Ectodermal cell (in vitro differentiated cells): ENCODE measurements at regions not wholly inside any gene's neighbourhood (a gene's known extent, or its start where the extent isn't known, plus 50 kb on each side); places are given as distances from the start of the nearest gene placed in this dataset.

ENCODE experiments used
- H3K27ac ChIP-seq: 2 replicates; pipeline ENCODE4 v1.7.0; 2013; ENCODE audit warnings: mild to moderate bottlenecking, low read depth, low read length; ENCODE audit not compliant: insufficient read depth, poor library complexity, severe bottlenecking
- H3K27me3 ChIP-seq: 2 replicates; pipeline ENCODE4 v1.7.0; 2013; ENCODE audit warnings: mild to moderate bottlenecking, low read length; ENCODE audit not compliant: insufficient read depth, control insufficient read depth, poor library complexity, severe bottlenecking
- H3K36me3 ChIP-seq: one replicate; pipeline ENCODE4 v1.7.0; 2013; ENCODE audit warnings: low read length; ENCODE audit not compliant: control insufficient read depth, insufficient read depth
- H3K4me1 ChIP-seq: one replicate; pipeline ENCODE4 v1.7.0; 2013; ENCODE audit warnings: low read length; ENCODE audit not compliant: control insufficient read depth, insufficient read depth
- H3K4me3 ChIP-seq: 2 replicates; pipeline ENCODE4 v1.7.0; 2013; ENCODE audit warnings: low read depth, low read length, control low read depth; ENCODE audit not compliant: insufficient read depth
- H3K9me3 ChIP-seq: 2 replicates; pipeline ENCODE4 v1.7.0; 2013; ENCODE audit warnings: mild to moderate bottlenecking, low read length, moderate library complexity; ENCODE audit not compliant: control insufficient read depth
- WGBS, 2 experiments: methylation state at CpG; one replicate each; pipeline ENCODE4 v1.1.7; 2013; ENCODE audit warnings: missing lambda C conversion rate in 2 of 2; 5-methylcytosine and 5-hydroxymethylcytosine counted together

DNA sequence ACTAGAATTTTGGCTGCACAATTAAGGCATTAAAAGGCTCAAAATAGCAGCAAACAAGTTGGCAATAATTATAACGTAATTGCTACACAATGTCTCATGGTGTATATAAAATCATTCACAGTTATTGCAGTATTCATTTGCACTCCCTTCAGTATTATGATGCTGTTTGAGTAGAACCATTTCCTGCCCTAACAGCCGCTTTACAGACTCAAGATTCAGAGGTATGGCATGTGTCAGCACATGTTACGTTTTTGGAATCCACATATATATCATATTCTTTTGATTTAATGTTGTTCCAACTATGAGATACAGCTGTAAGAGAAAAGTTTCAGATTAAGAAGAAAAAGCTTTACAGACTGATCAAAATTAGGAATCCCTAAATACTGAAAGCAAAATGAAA is 56.3 kb upstream of the NCKAP5 start:
- WGBS, 2 experiments = 100% methylated on average over 1 to 2 of the region's 3 CpGs
- Histone ChIP-seq H3K4me1 (no peaks in the 10 kb centered on the region), H3K9me3 (no peaks in the 10 kb centered on the region), H3K27me3 (no peaks in the 10 kb centered on the region), H3K27ac (no peak overlapping the region), H3K36me3 (no peaks in the 10 kb centered on the region), H3K4me3 (no peak overlapping the region)

DNA sequence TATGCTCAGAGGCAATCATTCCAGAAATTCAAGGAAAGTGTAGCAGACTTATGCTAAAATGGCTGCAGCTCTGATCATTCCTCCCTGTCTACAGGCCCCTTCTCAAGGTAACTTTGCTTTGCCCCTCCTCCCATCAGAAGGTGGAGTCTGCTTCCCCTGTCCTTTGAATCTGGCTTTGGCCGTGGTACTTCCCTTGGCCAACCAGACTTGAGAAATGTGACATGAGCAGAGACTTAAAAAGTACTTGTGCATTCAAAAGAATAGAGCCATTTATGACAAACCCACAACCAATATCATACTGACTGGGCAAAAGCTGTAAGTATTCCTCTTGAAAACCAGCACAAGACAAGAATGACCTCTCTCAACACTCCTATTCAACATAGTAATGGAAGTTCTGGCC is 59.5 kb upstream of the NCKAP5 start:
- Histone ChIP-seq H3K4me3 (no peak overlapping the region), H3K36me3 (no peaks in the 10 kb centered on the region), H3K4me1 (no peaks in the 10 kb centered on the region), H3K27ac (no peak overlapping the region), H3K9me3 (no peaks in the 10 kb centered on the region), H3K27me3 (no peaks in the 10 kb centered on the region)
- WGBS, 2 experiments = 79 to 89% methylated on average over 1 of the region's 1 CpG

DNA sequence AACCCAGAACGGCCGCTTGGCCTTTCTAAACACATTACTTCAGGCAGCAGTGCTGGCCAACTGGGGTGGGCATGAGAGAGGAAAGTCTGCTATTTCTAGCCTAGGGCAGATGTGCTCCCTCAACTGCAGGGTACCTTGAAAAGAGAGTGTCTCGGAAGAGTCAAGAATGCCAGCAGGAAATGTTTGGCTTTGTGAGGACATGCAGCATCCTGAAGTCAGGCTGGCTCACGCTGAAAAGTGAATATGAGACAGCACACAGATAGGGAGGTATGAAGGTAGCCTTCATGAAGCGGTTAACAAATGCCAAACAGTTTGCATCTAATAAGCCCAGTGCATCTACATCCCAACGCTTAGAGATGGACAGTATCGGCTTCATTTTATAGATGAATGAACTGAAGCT is 65.0 kb upstream of the NCKAP5 start:
- H3K9me3 ChIP-seq = no peaks in the 10 kb centered on the region
- H3K36me3 ChIP-seq = no peaks in the 10 kb centered on the region
- H3K4me3 ChIP-seq = no peak overlapping the region
- no peak overlapping the region for H3K27ac ChIP-seq
- no peaks in the 10 kb centered on the region for H3K27me3 ChIP-seq
- WGBS, 2 experiments = 89 to 95% methylated on average over 7 of the region's 7 CpGs
- no peaks in the 10 kb centered on the region for H3K4me1 ChIP-seq

DNA sequence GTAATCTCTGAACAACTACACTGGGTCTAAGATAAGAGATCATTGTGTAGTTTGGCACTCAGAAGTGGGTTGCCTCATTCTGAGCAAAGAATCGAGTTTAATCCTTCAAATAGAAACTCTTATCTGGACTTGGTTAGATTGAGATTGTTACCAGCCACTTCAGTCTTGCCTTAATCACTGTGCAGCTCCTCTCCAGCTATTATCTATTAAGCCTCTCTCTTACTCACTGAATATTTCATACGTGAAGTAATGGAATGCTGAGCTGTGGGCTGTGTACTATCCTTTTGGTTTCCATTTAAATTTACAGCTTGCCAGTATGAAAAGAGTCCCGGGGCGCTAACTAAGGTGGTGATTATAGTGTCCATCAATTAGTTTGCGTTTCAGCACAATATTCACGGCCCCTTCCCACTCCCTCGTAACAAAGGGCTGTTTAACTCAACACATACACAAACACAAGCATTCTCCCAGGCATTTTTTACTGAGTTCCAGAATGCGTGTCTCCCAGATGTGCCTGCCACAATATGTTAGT is 65.7 kb upstream of the NCKAP5 start:
- no peaks in the 10 kb centered on the region for H3K4me1 ChIP-seq
- H3K27me3 ChIP-seq = no peaks in the 10 kb centered on the region
- H3K27ac ChIP-seq = no peak overlapping the region
- WGBS, 2 experiments = 92 to 93% methylated on average over 8 of the region's 8 CpGs
- H3K9me3 ChIP-seq = no peaks in the 10 kb centered on the region
- no peak overlapping the region for H3K4me3 ChIP-seq
- H3K36me3 ChIP-seq = no peaks in the 10 kb centered on the region

DNA sequence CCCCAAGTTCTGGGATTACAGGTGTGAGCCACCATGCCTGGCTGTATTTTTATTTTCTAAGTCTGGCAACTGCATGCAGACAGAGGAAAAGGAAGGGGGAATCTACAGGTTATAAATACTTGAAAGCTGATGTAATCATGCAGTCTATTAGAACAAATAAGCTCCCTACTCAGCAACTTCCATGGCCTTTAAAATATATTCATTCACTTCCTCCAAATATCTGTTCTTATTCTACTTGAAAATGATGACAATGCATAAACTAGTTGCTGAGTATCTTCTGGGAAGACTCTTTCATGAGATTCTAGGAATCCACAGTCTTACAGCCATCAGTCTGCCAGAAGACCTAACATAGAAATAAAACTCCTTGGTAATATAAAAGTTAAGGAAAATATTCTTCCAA is 66.9 kb upstream of the NCKAP5 start:
- Histone ChIP-seq H3K9me3 (no peaks in the 10 kb centered on the region), H3K27ac (no peak overlapping the region), H3K4me3 (no peak overlapping the region), H3K27me3 (no peaks in the 10 kb centered on the region), H3K4me1 (no peaks in the 10 kb centered on the region), H3K36me3 (no peaks in the 10 kb centered on the region)

DNA sequence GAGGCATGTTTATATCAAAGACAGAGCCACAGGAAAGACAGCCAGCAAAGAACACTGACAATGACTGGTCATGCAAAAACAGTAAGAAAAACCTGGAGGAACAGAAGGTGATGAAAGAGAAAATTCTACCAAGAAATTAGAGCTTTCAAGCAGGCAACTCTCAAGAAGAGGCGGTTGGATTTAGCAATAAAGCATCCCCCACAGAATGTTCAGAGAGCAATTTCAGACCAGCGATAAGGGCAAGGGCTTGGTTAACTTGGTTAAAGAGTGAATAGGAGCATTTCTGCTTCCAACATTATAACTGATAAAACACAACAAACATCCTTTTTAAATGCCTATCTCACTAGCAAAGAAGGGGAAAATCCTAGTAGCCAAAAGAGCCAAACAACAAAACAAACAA is 68.0 kb upstream of the NCKAP5 start:
- Histone ChIP-seq H3K4me1 (no peaks in the 10 kb centered on the region), H3K4me3 (no peak overlapping the region), H3K27me3 (no peaks in the 10 kb centered on the region), H3K9me3 (no peaks in the 10 kb centered on the region), H3K36me3 (no peaks in the 10 kb centered on the region), H3K27ac (no peak overlapping the region)
- 93 to 100% methylated on average over 1 to 2 of the region's 2 CpGs for WGBS, 2 experiments

DNA sequence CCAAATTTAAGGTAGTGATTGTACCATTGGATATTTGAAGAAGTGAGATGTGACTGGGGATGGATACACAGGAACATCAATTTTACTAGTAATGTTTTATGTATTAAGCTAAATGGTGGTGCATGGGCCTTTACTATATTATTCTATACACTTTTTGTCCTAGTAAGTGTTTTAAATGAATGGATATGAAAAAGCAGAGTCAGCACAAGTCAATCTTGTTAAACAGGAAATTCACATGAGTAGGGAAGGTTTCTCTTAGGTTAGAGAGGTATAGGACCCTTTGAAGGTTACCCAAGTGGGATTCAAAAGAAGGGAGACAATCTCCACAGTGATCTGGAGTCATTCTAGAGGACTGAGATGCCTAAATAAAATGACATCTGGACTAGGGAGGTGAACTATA is 71.8 kb upstream of the NCKAP5 start:
- H3K9me3 ChIP-seq = no peaks in the 10 kb centered on the region

DNA sequence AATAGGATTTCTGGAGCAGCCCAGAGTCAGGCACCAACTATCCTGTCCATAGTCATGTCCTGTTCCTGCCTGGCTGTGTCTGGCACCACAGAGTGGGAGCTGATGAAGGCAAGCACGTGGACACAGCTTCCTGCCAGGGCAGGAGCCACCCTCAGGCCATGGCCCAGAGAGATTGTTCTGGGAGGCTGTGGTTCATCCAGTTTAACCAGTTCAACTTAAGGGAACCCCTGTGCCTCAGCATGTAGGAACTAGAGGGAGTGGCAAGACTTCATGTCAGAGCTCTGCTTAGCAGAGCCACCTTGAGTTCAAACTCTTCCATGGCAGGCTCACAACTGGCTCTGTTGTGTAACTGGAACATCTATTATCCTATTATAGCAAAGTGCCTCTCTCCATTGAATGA is 73.2 kb upstream of the NCKAP5 start:
- 66 to 74% methylated on average over 1 of the region's 1 CpG for WGBS, 2 experiments
- no peak overlapping the region for H3K4me3 ChIP-seq
- H3K4me1 ChIP-seq = no peaks in the 10 kb centered on the region
- no peaks in the 10 kb centered on the region for H3K9me3 ChIP-seq
- no peak overlapping the region for H3K27ac ChIP-seq
- no peaks in the 10 kb centered on the region for H3K36me3 ChIP-seq
- no peaks in the 10 kb centered on the region for H3K27me3 ChIP-seq

More for the DNA sequence above, 71.8 kb upstream of the NCKAP5 start:
- H3K27me3 ChIP-seq = no peaks in the 10 kb centered on the region
- no peak overlapping the region for H3K27ac ChIP-seq
- no peaks in the 10 kb centered on the region for H3K36me3 ChIP-seq
- H3K4me1 ChIP-seq = no peaks in the 10 kb centered on the region
- no peak overlapping the region for H3K4me3 ChIP-seq

DNA sequence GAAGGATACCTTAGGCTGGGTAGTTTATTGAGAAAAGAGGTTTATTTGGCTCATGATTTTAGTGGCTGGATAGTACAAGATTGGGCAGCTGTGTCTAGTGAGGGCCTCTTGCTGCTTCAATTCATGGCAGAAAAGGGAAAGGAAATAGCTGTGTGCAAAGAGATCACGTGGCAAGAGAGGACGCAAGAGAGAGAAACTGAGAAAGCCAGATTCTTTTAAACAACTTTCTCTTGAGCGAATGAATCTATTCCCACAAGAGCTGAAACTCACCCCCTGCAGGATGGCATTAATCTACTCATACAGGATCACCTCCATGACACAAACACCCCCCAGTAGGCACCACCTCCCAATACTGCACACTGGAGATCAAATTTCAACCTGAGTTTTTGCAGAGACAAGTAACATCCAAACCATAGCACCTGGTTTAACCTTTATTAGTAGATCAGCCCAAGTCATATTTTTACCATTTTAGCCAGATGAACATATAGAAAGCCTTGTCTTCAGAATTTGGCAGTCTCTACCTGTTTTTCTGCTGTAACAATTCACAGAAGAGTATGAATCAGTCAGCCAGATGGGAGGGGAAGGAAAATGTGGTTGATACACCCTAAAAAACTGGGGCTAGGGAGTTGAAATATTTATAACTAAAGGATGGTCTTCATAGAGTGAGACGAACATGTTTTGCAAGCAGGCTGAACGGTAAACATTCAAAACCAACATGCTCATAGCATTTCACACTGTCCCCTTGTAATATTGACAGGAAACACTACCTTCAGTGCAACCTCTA is 73.9 kb upstream of the NCKAP5 start:
- 86 to 95% methylated on average over 5 of the region's 5 CpGs for WGBS, 2 experiments
- Histone ChIP-seq H3K9me3 (no peaks in the 10 kb centered on the region), H3K4me3 (no peak overlapping the region), H3K27ac (no peak overlapping the region), H3K36me3 (no peaks in the 10 kb centered on the region), H3K4me1 (no peaks in the 10 kb centered on the region), H3K27me3 (no peaks in the 10 kb centered on the region)

DNA sequence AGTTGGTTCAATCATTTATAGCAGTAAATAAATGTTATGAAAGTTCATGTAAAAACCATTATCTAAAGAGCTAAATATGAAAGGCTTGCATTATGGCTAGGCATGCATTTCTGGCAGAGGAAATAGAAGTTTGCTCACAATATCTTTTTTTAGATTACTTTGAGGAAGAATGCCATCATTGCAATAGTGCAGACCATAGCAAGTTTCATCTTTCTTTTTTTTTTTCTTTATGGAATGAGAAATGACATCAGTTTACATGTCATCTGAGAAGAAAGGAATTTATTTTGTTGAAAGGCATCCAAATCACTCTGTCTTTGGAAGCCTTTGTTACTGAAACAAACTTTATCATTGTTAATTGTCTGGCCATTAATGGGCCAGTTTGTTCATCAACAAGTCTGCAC is 74.5 kb upstream of the NCKAP5 start:
- Histone ChIP-seq H3K4me3 (no peak overlapping the region), H3K36me3 (no peaks in the 10 kb centered on the region), H3K4me1 (no peaks in the 10 kb centered on the region), H3K9me3 (no peaks in the 10 kb centered on the region), H3K27ac (no peak overlapping the region), H3K27me3 (no peaks in the 10 kb centered on the region)

DNA sequence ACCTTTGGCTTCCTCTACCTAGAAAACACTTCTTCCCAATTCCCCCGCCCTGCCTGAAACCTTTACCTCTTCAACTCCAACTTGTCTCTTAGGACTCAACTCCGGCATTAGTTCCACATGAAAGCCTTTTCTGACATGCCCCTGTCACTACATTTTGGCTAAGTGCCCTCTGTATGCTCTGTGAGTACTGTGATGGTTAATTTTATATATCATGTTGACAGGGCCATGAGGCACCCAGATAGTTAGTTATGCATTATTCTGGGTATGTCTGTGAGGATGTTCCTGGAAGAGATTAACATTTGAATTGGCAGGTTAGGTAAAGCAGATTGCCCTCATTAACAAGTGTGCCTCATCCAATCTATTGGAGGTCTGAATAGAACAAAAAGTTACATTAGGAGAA is 75.6 kb upstream of the NCKAP5 start:
- H3K36me3 ChIP-seq = no peaks in the 10 kb centered on the region
- H3K27ac ChIP-seq = no peak overlapping the region
- no peaks in the 10 kb centered on the region for H3K9me3 ChIP-seq
- WGBS, 2 experiments = 90 to 98% methylated on average over 2 of the region's 2 CpGs
- no peak overlapping the region for H3K4me3 ChIP-seq
- no peaks in the 10 kb centered on the region for H3K27me3 ChIP-seq
- no peaks in the 10 kb centered on the region for H3K4me1 ChIP-seq
